H1 (cell line): ENCODE measurements at regions not wholly inside any gene's neighbourhood (a gene's known extent, or its start where the extent isn't known, plus 50 kb on each side); places are given as distances from the start of the nearest gene placed in this dataset.

Experiments used
- CTCF ChIA-PET: fragments of 300-600 bp; sonication (Branson Sonifier 250); formaldehyde crosslinking; loops from one replicate; lab custom pipeline; 2021; ENCODE audit not compliant: partially characterized antibody; lab: Charles Lee
- POLR2A ChIA-PET: fragments of 300-600 bp; sonication (Branson Sonifier 250); formaldehyde crosslinking; loops from one replicate; lab custom pipeline; 2021; ENCODE audit warnings: inconsistent platforms; ENCODE audit not compliant: partially characterized antibody; lab: Charles Lee
- DNase-seq, 2 experiments: peaks; one replicate each; pipeline versions ENCODE4 v3.0.0 to v3.0.0-alpha.2; 2010 to 2022; ENCODE audit warnings: low spot score in 2 of 2, low read depth in 1 of 2, mixed read lengths in 1 of 2
- FAIRE-seq: peaks from 2 replicates; lab custom pipeline; 2011; peaks lifted over from hg19 to GRCh38; lab: Jason Lieb, UNC
- H2AFZ ChIP-seq: 2 replicates; pipeline ENCODE4 v1.8.1; 2012; ENCODE audit warnings: low read length, inconsistent platforms
- H2AK5ac ChIP-seq: 2 replicates; pipeline ENCODE4 v1.6.1; 2013; ENCODE audit warnings: low read depth, low read length
- H2BK120ac ChIP-seq: replicated peaks from 2 replicates; pipeline ENCODE3; 2013; ENCODE audit warnings: low read depth, low read length, inconsistent platforms
- H2BK12ac ChIP-seq: 2 replicates; pipeline ENCODE4 v1.6.1; 2013; ENCODE audit warnings: low read depth, low read length
- H2BK15ac ChIP-seq: 2 replicates; pipeline ENCODE4 v1.6.1; 2013; ENCODE audit warnings: low read length
- H2BK20ac ChIP-seq: 2 replicates; pipeline ENCODE4 v1.6.1; 2013; ENCODE audit warnings: low read length
- H2BK5ac ChIP-seq: 2 replicates; pipeline ENCODE4 v1.6.1; 2013; ENCODE audit warnings: low read depth, low read length
- H3K14ac ChIP-seq: 2 replicates; pipeline ENCODE4 v1.6.1; 2013; ENCODE audit warnings: inconsistent platforms; ENCODE audit not compliant: insufficient read length
- H3K18ac ChIP-seq: 2 replicates; pipeline ENCODE4 v1.6.1; 2013; ENCODE audit warnings: low read length; ENCODE audit errors: extremely low read depth
- H3K23ac ChIP-seq: 2 replicates; pipeline ENCODE4 v1.6.1; 2013; ENCODE audit warnings: inconsistent platforms; ENCODE audit not compliant: insufficient read length
- H3K23me2 ChIP-seq: 2 replicates; pipeline ENCODE4 v1.6.1; 2013; ENCODE audit warnings: low read depth, low read length
- H3K27ac ChIP-seq: 2 replicates; pipeline ENCODE4 v1.6.1; 2011; ENCODE audit warnings: low read depth, low read length, inconsistent platforms
- H3K27me3 ChIP-seq, 4 experiments: replicated peaks in 1 of 4; 1 replicate in 1 of 4; 2 replicates in 3 of 4; pipeline versions ENCODE4 v1.6.1 to v1.8.1; 2011 to 2013; ENCODE audit warnings: low read length in 3 of 4, mild to moderate bottlenecking in 3 of 4, inconsistent platforms in 2 of 4, mixed read lengths in 2 of 4, moderate library complexity in 1 of 4; ENCODE audit not compliant: control insufficient read depth in 3 of 4, insufficient read depth in 3 of 4; ENCODE audit errors: extremely low read depth in 1 of 4
- H3K36me3 ChIP-seq, 4 experiments: 2 replicates each; pipeline versions ENCODE4 v1.6.1 to v1.8.1; 2011 to 2013; ENCODE audit warnings: mild to moderate bottlenecking in 4 of 4, low read length in 3 of 4, moderate library complexity in 2 of 4, control low read depth in 1 of 4, inconsistent platforms in 1 of 4; ENCODE audit not compliant: insufficient read depth in 4 of 4, control insufficient read depth in 2 of 4
- H3K4ac ChIP-seq: replicated peaks from 2 replicates; pipeline ENCODE3; 2013; ENCODE audit warnings: low read length, low read depth, mixed read lengths, inconsistent platforms; ENCODE audit not compliant: insufficient read length
- H3K4me1 ChIP-seq, 4 experiments: replicated peaks in 1 of 4; 1 replicate in 1 of 4; 2 replicates in 3 of 4; pipeline versions ENCODE4 v1.6.1 to v1.8.1; 2011 to 2013; ENCODE audit warnings: low read length in 3 of 4, inconsistent platforms in 2 of 4, mixed read lengths in 1 of 4; ENCODE audit not compliant: insufficient read depth in 4 of 4, control insufficient read depth in 3 of 4
- H3K4me2 ChIP-seq, 2 experiments: 2 replicates each; pipeline versions ENCODE4 v1.6.1 to v1.8.1; 2011 to 2013; ENCODE audit warnings: low read depth in 2 of 2, low read length in 2 of 2, control low read depth in 1 of 2, inconsistent platforms in 1 of 2, mild to moderate bottlenecking in 1 of 2; ENCODE audit not compliant: insufficient read depth in 1 of 2
- H3K4me3 ChIP-seq, 4 experiments: fragments of 200-600, 300-600 bp in 1 of 4; sonication (generic), shearing (Covaris generic), sonication (Bioruptor Twin) in 1 of 4; 2 replicates each; pipeline versions ENCODE4 v1.5.1 to v1.8.1; 2011 to 2016; ENCODE audit warnings: low read length in 4 of 4, low read depth in 3 of 4, control low read depth in 2 of 4, inconsistent platforms in 2 of 4, mild to moderate bottlenecking in 2 of 4, mixed read lengths in 1 of 4, moderate library complexity in 1 of 4; ENCODE audit not compliant: insufficient read depth in 2 of 4; ENCODE audit errors: extremely low read depth in 1 of 4
- H3K56ac ChIP-seq: replicated peaks from 2 replicates; pipeline ENCODE3; 2013; ENCODE audit warnings: low read depth, mild to moderate bottlenecking, mixed read lengths, low read length, inconsistent platforms; ENCODE audit not compliant: insufficient read length
- H3K79me1 ChIP-seq: 2 replicates; pipeline ENCODE4 v1.6.1; 2013; ENCODE audit warnings: low read depth, low read length, control low read depth
- H3K79me2 ChIP-seq, 2 experiments: 2 replicates each; pipeline versions ENCODE4 v1.6.1 to v1.8.1; 2012 to 2013; ENCODE audit warnings: low read length in 2 of 2, mild to moderate bottlenecking in 2 of 2, inconsistent platforms in 1 of 2; ENCODE audit not compliant: insufficient read depth in 2 of 2, control insufficient read depth in 1 of 2
- H3K9ac ChIP-seq, 4 experiments: replicated peaks in 1 of 4; 1 replicate in 1 of 4; 2 replicates in 3 of 4; pipeline versions ENCODE4 v1.6.1 to v1.8.1; 2011 to 2013; ENCODE audit warnings: low read depth in 3 of 4, low read length in 3 of 4, control low read depth in 2 of 4, mild to moderate bottlenecking in 2 of 4, moderate library complexity in 2 of 4, inconsistent platforms in 1 of 4; ENCODE audit errors: extremely low read depth in 1 of 4
- H3K9me3 ChIP-seq, 2 experiments: 2 replicates each; pipeline versions ENCODE4 v1.6.1 to v1.8.1; 2012 to 2013; ENCODE audit warnings: mild to moderate bottlenecking in 2 of 2, moderate library complexity in 2 of 2, control low read depth in 1 of 2, inconsistent platforms in 1 of 2, low read depth in 1 of 2, low read length in 1 of 2, mixed read lengths in 1 of 2; ENCODE audit not compliant: insufficient read depth in 2 of 2
- H4K20me1 ChIP-seq, 2 experiments: replicated peaks in 1 of 2; 2 replicates each; pipeline versions ENCODE3 to v1.8.1; 2011 to 2013; ENCODE audit warnings: inconsistent platforms in 2 of 2, low read length in 2 of 2, mild to moderate bottlenecking in 1 of 2; ENCODE audit not compliant: insufficient read depth in 2 of 2, control insufficient read depth in 1 of 2
- H4K5ac ChIP-seq: 2 replicates; pipeline ENCODE4 v1.6.1; 2013; ENCODE audit warnings: low read length, low read depth, mixed read lengths, inconsistent platforms; ENCODE audit not compliant: insufficient read length
- H4K8ac ChIP-seq: 2 replicates; pipeline ENCODE4 v1.8.0; 2013; ENCODE audit warnings: mild to moderate bottlenecking, moderate library complexity, low read length, inconsistent platforms; ENCODE audit not compliant: insufficient read depth; ENCODE audit errors: extremely low read depth
- H4K91ac ChIP-seq: replicated peaks from 2 replicates; pipeline ENCODE3; 2013; ENCODE audit warnings: low read length, mixed read lengths, inconsistent platforms; ENCODE audit not compliant: insufficient read length
- ATF2 ChIP-seq: IDR thresholded peaks from 2 replicates; pipeline ENCODE4 v1.6.1; 2012; ENCODE audit warnings: low read length, inconsistent platforms
- GABPA ChIP-seq: IDR thresholded peaks from 2 replicates; pipeline ENCODE4 v1.6.1; 2011; ENCODE audit warnings: mild to moderate bottlenecking, low read length, moderate library complexity, borderline replicate concordance; ENCODE audit not compliant: insufficient read depth
- HDAC2 ChIP-seq, 2 experiments: fragments of 300-600 bp in 1 of 2; sonication (generic) in 1 of 2; IDR thresholded peaks; 2 replicates each; pipeline ENCODE4 v1.6.1; 2011 to 2012; ENCODE audit warnings: low read depth in 2 of 2, low read length in 2 of 2, mild to moderate bottlenecking in 2 of 2, moderate library complexity in 2 of 2, borderline replicate concordance in 1 of 2, inconsistent platforms in 1 of 2
- MAX ChIP-seq: IDR thresholded peaks from 2 replicates; pipeline ENCODE4 v1.6.1; 2012; ENCODE audit warnings: inconsistent platforms
- POU5F1 ChIP-seq: IDR thresholded peaks from 2 replicates; pipeline ENCODE4 v1.6.1; 2011; ENCODE audit warnings: low read depth, mild to moderate bottlenecking, low read length, moderate library complexity
- SIX5 ChIP-seq: IDR thresholded peaks from 2 replicates; pipeline ENCODE4 v1.6.1; 2011; ENCODE audit warnings: mild to moderate bottlenecking, low read depth, low read length
- TF ChIP-seq, protein P1 (sequence below), 3 experiments: IDR thresholded peaks; 1 replicate in 2 of 3; 2 replicates in 1 of 3; pipeline versions ENCODE4 v1.5.1 to v1.6.1; 2011; ENCODE audit warnings: low read length in 3 of 3, mild to moderate bottlenecking in 3 of 3, inconsistent platforms in 2 of 3, low read depth in 1 of 3, moderate library complexity in 1 of 3; ENCODE audit not compliant: insufficient read depth in 1 of 3; ENCODE audit errors: control extremely low read depth in 1 of 3
- TF ChIP-seq, protein P2 (sequence below): IDR thresholded peaks from 2 replicates; pipeline ENCODE4 v1.6.1; 2012; ENCODE audit warnings: inconsistent platforms

GRCh38 chr7:93747019-93747418 is 143.5 kb downstream of the TFPI2 start (continued):
- TF ChIP-seq MAX = no peak

DNA sequence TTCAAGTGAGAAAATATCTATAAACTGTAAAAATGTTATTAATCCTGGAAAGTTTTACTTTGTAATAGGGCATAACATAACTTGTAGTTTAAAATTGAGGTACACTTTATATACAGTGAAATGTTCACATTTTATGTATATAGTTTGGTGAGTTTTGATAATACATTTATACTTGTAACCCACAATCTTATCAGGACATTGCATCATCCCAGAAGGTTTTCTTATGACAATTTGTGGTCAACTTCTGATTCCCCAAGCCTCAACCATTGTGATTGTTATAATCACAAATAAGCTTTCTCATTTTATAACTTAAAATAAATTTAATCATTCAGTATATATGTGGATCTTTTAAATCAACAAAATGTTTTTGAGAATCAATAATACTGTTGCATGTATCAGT is 151.1 kb downstream of the TFPI2 start:
- Histone ChIP-seq H3K4me3 (no peak overlapping the region), H2BK5ac (no peak overlapping the region), H3K18ac (no peak overlapping the region), H2BK12ac (no peak overlapping the region), H4K5ac (no peak overlapping the region), H2BK20ac (no peak overlapping the region), H3K4me1 (no peaks in the 10 kb centered on the region), H3K79me1 (no peaks in the 10 kb centered on the region), H2BK120ac (no peak overlapping the region), H2BK15ac (no peak overlapping the region), H4K8ac (no peak overlapping the region), H3K79me2 (no peaks in the 10 kb centered on the region), H3K36me3 (no peaks in the 10 kb centered on the region), H3K56ac (no peak overlapping the region), H4K20me1 (peaks cover 0 to 1% of the 10 kb centered on the region in 2 experiments), H3K27me3 (no peaks in the 10 kb centered on the region), H3K23ac (no peak overlapping the region), H3K4me2 (no peak overlapping the region), H3K23me2 (no peaks in the 10 kb centered on the region), H2AFZ (no peak overlapping the region), H3K4ac (no peak overlapping the region), H4K91ac (no peak overlapping the region), H3K9me3 (no peaks in the 10 kb centered on the region), H2AK5ac (no peak overlapping the region), H3K27ac (no peak overlapping the region), H3K14ac (no peak overlapping the region), H3K9ac (no peak overlapping the region)
- DNase-seq (no peak), FAIRE-seq (no peak)
- POLR2A ChIA-PET = no interaction called here
- CTCF ChIA-PET = no interaction called here
- no peak for TF ChIP-seq SIX5
- TF ChIP-seq, protein P1, sequence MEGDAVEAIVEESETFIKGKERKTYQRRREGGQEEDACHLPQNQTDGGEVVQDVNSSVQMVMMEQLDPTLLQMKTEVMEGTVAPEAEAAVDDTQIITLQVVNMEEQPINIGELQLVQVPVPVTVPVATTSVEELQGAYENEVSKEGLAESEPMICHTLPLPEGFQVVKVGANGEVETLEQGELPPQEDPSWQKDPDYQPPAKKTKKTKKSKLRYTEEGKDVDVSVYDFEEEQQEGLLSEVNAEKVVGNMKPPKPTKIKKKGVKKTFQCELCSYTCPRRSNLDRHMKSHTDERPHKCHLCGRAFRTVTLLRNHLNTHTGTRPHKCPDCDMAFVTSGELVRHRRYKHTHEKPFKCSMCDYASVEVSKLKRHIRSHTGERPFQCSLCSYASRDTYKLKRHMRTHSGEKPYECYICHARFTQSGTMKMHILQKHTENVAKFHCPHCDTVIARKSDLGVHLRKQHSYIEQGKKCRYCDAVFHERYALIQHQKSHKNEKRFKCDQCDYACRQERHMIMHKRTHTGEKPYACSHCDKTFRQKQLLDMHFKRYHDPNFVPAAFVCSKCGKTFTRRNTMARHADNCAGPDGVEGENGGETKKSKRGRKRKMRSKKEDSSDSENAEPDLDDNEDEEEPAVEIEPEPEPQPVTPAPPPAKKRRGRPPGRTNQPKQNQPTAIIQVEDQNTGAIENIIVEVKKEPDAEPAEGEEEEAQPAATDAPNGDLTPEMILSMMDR (IDR thresholded peaks at IDR 0.05; ENCODE audit: control extremely low read depth in 1 of 3, insufficient read depth in 1 of 3, low read depth in 1 of 3, low read length in 3 of 3) = no peak
- no peak for TF ChIP-seq HDAC2 (IDR thresholded peaks at IDR 0.05; ENCODE audit: borderline replicate concordance in 1 of 2, low read depth in 2 of 2, low read length in 2 of 2)
- TF ChIP-seq, protein P2, sequence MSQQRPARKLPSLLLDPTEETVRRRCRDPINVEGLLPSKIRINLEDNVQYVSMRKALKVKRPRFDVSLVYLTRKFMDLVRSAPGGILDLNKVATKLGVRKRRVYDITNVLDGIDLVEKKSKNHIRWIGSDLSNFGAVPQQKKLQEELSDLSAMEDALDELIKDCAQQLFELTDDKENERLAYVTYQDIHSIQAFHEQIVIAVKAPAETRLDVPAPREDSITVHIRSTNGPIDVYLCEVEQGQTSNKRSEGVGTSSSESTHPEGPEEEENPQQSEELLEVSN = no peak
- TF ChIP-seq GABPA = no peak
- no peak for TF ChIP-seq ATF2
- no peak for TF ChIP-seq POU5F1
